Thoracic aorta (tissue), 2 donors: ENCODE measurements at regions not wholly inside any gene's neighbourhood (a gene's known extent, or its start where the extent isn't known, plus 50 kb on each side); places are given as distances from the start of the nearest gene placed in this dataset.

Source experiments
- ATAC-seq: fragments of 150-250 bp; one replicate; pipeline ENCODE4 v1.8.0; 2017; ENCODE audit warnings: low read depth; ENCODE audit not compliant: insufficient number of reproducible peaks, low FRiP score
- DNase-seq: peaks from one replicate; pipeline ENCODE4 v3.0.0-alpha.2; 2020; ENCODE audit warnings: low spot score
- H3K27ac ChIP-seq, 2 donors: fragments of 200-600 bp; sonication (generic); 1 replicate in 1 of 2; 2 replicates in 1 of 2; pipeline ENCODE4 v1.5.1; 2016; ENCODE audit warnings: mild to moderate bottlenecking in 2 of 2, moderate library complexity in 2 of 2
- H3K27me3 ChIP-seq: fragments of 200-600 bp; sonication (generic); replicated peaks from 2 replicates; pipeline ENCODE4 v1.6.0; 2016; ENCODE audit warnings: mild to moderate bottlenecking; ENCODE audit not compliant: insufficient read depth
- H3K36me3 ChIP-seq: fragments of 200-600 bp; sonication (generic); one replicate; pipeline ENCODE4 v1.5.1; 2016
- H3K4me1 ChIP-seq, 2 donors: fragments of 200-600 bp; sonication (generic); 1 replicate in 1 of 2; 2 replicates in 1 of 2; pipeline versions ENCODE4 v1.5.1 to v1.6.0; 2016; ENCODE audit warnings: low read depth in 2 of 2, mild to moderate bottlenecking in 1 of 2; ENCODE audit not compliant: control insufficient read depth in 1 of 2
- H3K4me3 ChIP-seq: fragments of 200-600 bp; sonication (generic); 2 replicates; pipeline ENCODE4 v1.5.1; 2016; ENCODE audit warnings: mild to moderate bottlenecking
- H3K9me3 ChIP-seq: fragments of 200-600 bp; sonication (generic); 2 replicates; pipeline ENCODE4 v1.5.1; 2016
- TF ChIP-seq, protein P1 (sequence below): fragments of 200-600 bp; sonication (generic); IDR thresholded peaks from one replicate; pipeline ENCODE4 v1.5.1; 2019; ENCODE audit warnings: antibody characterized with exemption

DNA sequence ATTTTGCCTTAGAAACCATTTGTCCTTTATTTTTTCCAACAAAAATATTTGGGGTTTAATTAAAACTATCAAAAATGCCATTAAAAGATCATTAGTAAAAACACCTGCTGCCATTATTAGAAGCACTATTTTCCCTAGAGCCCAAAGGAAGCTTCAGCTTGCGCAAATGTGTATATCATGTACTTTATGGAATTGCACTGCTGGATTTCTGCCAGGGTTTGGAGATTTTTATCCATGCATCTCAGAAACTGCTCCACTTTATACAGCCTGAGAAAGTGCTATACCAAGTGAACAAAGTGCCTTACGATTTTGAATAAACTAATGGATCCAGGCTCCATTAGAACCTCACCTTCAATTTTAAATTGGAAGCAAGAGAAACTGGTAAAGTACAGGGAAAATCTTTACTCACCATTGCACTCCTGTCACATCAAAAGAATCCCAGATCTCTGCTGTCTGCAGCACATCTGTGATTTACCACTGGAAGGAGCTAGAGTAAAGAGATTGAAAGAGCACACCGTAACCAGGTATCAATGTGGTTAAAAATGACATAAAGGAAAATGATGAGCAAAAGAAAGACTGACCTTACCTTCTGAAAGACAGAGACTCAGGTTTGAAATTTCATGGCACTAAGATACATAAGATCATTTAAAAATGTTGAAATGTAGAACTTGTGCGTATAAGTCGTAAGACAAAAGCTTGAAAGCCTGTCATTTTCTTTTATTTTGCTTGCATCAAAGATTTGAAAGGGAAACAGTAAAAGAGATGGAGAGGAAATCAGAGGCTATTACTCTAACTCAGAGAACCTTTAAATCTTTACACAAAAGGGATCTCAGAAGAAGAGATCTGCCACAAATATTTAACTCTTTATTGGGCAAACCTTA is 678.1 kb upstream of the GOT2 start:
- no peaks in the 10 kb centered on the region for H3K4me1 ChIP-seq
- ATAC-seq (no peak), DNase-seq (no peak)

DNA sequence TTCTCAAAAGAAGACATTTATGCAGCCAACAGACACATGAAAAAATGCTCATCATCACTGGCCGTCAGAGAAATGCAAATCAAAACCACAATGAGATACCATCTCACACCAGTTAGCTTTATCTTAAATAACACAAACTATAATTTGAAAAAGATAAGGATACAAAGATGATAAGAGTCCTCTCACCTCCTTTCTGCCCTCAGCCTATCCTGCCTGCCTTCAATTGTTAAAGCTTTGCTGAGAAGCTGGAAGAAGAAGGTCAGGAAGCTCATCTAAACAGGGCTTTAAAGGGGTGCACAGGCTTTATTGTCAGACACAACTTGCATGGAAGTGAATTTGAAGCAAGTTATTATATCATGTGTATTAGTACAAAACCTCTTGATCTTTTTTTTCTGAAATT is 676.3 kb upstream of the GOT2 start:
- no peaks in the 10 kb centered on the region for H3K36me3 ChIP-seq
- H3K27me3 ChIP-seq: no peaks in the 10 kb centered on the region
- TF ChIP-seq, protein P1, sequence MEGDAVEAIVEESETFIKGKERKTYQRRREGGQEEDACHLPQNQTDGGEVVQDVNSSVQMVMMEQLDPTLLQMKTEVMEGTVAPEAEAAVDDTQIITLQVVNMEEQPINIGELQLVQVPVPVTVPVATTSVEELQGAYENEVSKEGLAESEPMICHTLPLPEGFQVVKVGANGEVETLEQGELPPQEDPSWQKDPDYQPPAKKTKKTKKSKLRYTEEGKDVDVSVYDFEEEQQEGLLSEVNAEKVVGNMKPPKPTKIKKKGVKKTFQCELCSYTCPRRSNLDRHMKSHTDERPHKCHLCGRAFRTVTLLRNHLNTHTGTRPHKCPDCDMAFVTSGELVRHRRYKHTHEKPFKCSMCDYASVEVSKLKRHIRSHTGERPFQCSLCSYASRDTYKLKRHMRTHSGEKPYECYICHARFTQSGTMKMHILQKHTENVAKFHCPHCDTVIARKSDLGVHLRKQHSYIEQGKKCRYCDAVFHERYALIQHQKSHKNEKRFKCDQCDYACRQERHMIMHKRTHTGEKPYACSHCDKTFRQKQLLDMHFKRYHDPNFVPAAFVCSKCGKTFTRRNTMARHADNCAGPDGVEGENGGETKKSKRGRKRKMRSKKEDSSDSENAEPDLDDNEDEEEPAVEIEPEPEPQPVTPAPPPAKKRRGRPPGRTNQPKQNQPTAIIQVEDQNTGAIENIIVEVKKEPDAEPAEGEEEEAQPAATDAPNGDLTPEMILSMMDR: no peak
- no peak for ATAC-seq
- DNase-seq: no peak
- peaks cover 2% of the 10 kb centered on the region for H3K9me3 ChIP-seq
- no peaks in the 10 kb centered on the region for H3K4me1 ChIP-seq
- no peak overlapping the region for H3K27ac ChIP-seq
- no peak overlapping the region for H3K4me3 ChIP-seq

More for the DNA sequence above, 678.1 kb upstream of the GOT2 start:
- no peak overlapping the region for H3K4me3 ChIP-seq
- no peaks in the 10 kb centered on the region for H3K36me3 ChIP-seq
- no peaks in the 10 kb centered on the region for H3K27me3 ChIP-seq
- H3K9me3 ChIP-seq: peaks cover under 1% of the 10 kb centered on the region
- no peak overlapping the region for H3K27ac ChIP-seq
- TF ChIP-seq, protein P1: no peak

GRCh38 chr16:59405802-59406201 is 671.7 kb upstream of the GOT2 start:
- DNase-seq (no peak), ATAC-seq (no peak)
- TF ChIP-seq, protein P1: no peak
- peaks cover 2% of the 10 kb centered on the region for H3K9me3 ChIP-seq
- H3K4me3 ChIP-seq: no peak overlapping the region
- no peak overlapping the region for H3K27ac ChIP-seq
- H3K27me3 ChIP-seq: no peaks in the 10 kb centered on the region
- no peaks in the 10 kb centered on the region for H3K36me3 ChIP-seq
- H3K4me1 ChIP-seq: no peaks in the 10 kb centered on the region

DNA sequence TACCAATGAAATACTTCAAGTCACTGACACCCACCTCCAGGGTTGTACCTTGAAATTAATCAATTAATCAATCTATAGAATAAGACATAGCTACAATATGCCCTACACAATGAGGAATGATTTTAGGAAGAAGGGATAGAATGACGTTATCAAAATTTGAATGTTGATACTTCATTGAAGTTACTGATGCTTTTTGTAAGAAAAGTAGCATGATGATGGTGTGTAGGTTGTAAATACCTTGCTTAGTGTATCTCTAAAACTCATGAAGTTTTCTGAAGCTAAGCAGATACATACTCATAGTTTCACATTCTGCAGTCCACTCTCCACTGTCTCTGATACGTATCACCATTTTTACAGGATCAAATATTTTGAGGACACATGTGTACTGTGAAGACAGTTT is 670.4 kb upstream of the GOT2 start:
- Histone ChIP-seq H3K9me3 (peaks cover 2% of the 10 kb centered on the region), H3K4me3 (no peak overlapping the region)
- ATAC-seq: no peak

DNA sequence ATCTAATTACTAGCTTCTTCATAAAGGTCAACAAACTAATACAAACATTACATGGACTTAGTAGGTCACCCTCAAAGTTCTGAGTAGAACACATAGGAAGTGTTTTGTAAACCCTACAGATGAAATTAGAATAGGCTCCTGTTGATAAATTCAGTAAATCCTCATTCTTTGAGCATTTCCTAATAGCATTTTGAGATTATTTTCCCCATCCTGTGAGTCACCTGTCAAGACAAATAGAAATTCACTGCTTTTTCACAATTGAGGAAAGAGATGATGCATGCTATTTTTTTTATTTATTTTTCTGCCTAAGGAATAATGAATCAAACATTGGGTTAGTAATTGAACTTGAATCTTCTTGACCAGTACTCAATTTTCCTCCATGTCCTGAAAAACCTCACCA is 666.7 kb upstream of the GOT2 start:
- H3K27ac ChIP-seq: no peak overlapping the region
- H3K4me3 ChIP-seq: no peak overlapping the region
- no peaks in the 10 kb centered on the region for H3K27me3 ChIP-seq
- ATAC-seq (no peak), DNase-seq (no peak)
- H3K4me1 ChIP-seq: no peaks in the 10 kb centered on the region
- no peaks in the 10 kb centered on the region for H3K9me3 ChIP-seq
- TF ChIP-seq, protein P1: no peak
- no peaks in the 10 kb centered on the region for H3K36me3 ChIP-seq

More for the DNA sequence above, 670.4 kb upstream of the GOT2 start:
- Histone ChIP-seq H3K4me1 (no peaks in the 10 kb centered on the region), H3K27ac (no peak overlapping the region), H3K27me3 (no peaks in the 10 kb centered on the region), H3K36me3 (no peaks in the 10 kb centered on the region)
- TF ChIP-seq, protein P1: no peak
- no peak for DNase-seq
